Liver (tissue), 8 donors: ENCODE measurements at regions not wholly inside any gene's neighbourhood (a gene's known extent, or its start where the extent isn't known, plus 50 kb on each side); places are given as distances from the start of the nearest gene placed in this dataset.

Experiments
- DNase-seq: peaks from one replicate; pipeline ENCODE4 v3.0.0-alpha.2; 2017; ENCODE audit warnings: low spot score
- H3K27ac ChIP-seq, 2 donors: one replicate each; pipeline ENCODE4 v1.7.0; 2013; ENCODE audit warnings: inconsistent platforms in 2 of 2, low read length in 2 of 2, control low read depth in 1 of 2, low read depth in 1 of 2, mild to moderate bottlenecking in 1 of 2
- H3K27me3 ChIP-seq, 4 donors: one replicate each; pipeline versions ENCODE4 v1.6.1 to v1.7.0; 2013; ENCODE audit warnings: low read length in 3 of 4, inconsistent platforms in 1 of 4, mild to moderate bottlenecking in 1 of 4, moderate library complexity in 1 of 4; ENCODE audit not compliant: control insufficient read depth in 4 of 4, insufficient read depth in 4 of 4
- H3K36me3 ChIP-seq, 4 donors: one replicate each; pipeline versions ENCODE4 v1.6.1 to v1.7.0; 2013; ENCODE audit warnings: low read length in 3 of 4, mild to moderate bottlenecking in 3 of 4, low read depth in 1 of 4, moderate library complexity in 1 of 4; ENCODE audit not compliant: control insufficient read depth in 4 of 4, insufficient read depth in 3 of 4
- H3K4me1 ChIP-seq, 4 donors: one replicate each; pipeline versions ENCODE4 v1.6.1 to v1.7.0; 2013; ENCODE audit warnings: low read length in 3 of 4, mild to moderate bottlenecking in 3 of 4, moderate library complexity in 1 of 4; ENCODE audit not compliant: control insufficient read depth in 4 of 4, insufficient read depth in 4 of 4
- H3K4me3 ChIP-seq, 3 donors: one replicate each; pipeline versions ENCODE4 v1.6.1 to v1.7.0; 2013; ENCODE audit warnings: low read length in 3 of 3, control low read depth in 1 of 3, low read depth in 1 of 3, mild to moderate bottlenecking in 1 of 3
- H3K9ac ChIP-seq, 2 donors: one replicate each; pipeline ENCODE4 v1.7.0; 2013; ENCODE audit warnings: low read length in 2 of 2, mild to moderate bottlenecking in 2 of 2, moderate library complexity in 2 of 2, control low read depth in 1 of 2, low read depth in 1 of 2
- H3K9me3 ChIP-seq, 4 donors: one replicate each; pipeline versions ENCODE4 v1.6.1 to v1.7.0; 2013; ENCODE audit warnings: low read length in 3 of 4; ENCODE audit not compliant: control insufficient read depth in 4 of 4
- ATF3 ChIP-seq: IDR thresholded peaks from 2 replicates; pipeline ENCODE4 v1.6.1; 2016; ENCODE audit warnings: antibody characterized with exemption
- CTCF ChIP-seq: fragments of 150-350 bp; IDR thresholded peaks from 2 replicates; pipeline ENCODE4 v1.5.1; 2017; ENCODE audit warnings: improper control_type of control experiment, low read depth, low read length; ENCODE audit not compliant: missing input control
- EGR1 ChIP-seq, 2 donors: IDR thresholded peaks; 2 replicates each; pipeline ENCODE4 v1.6.1; 2016 to 2018; ENCODE audit warnings: antibody characterized with exemption in 2 of 2, low read depth in 2 of 2
- FOXA2 ChIP-seq: IDR thresholded peaks from 2 replicates; pipeline ENCODE4 v1.6.1; 2016; ENCODE audit warnings: antibody characterized with exemption
- GABPA ChIP-seq, 2 donors: IDR thresholded peaks in 1 of 2; conservative IDR thresholded peaks in 1 of 2; 2 replicates each; pipeline ENCODE4 v1.6.1; 2016; ENCODE audit warnings: antibody characterized with exemption in 2 of 2, mild to moderate bottlenecking in 1 of 2, moderate library complexity in 1 of 2
- HNF4A ChIP-seq, 2 donors: conservative IDR thresholded peaks; 2 replicates each; pipeline ENCODE4 v1.6.1; 2016; ENCODE audit warnings: antibody characterized with exemption in 2 of 2, mild to moderate bottlenecking in 2 of 2
- HNF4G ChIP-seq: IDR thresholded peaks from 2 replicates; pipeline ENCODE4 v1.6.1; 2016; ENCODE audit warnings: antibody characterized with exemption
- JUND ChIP-seq, 2 donors: IDR thresholded peaks; 2 replicates each; pipeline ENCODE4 v1.6.1; 2016; ENCODE audit warnings: antibody characterized with exemption in 2 of 2
- MAX ChIP-seq: IDR thresholded peaks from 2 replicates; pipeline ENCODE4 v1.6.1; 2016; ENCODE audit warnings: antibody characterized with exemption
- RXRA ChIP-seq, 2 donors: IDR thresholded peaks; 2 replicates each; pipeline ENCODE4 v1.6.1; 2017 to 2018; ENCODE audit warnings: antibody characterized with exemption in 2 of 2, mild to moderate bottlenecking in 1 of 2
- SP1 ChIP-seq: IDR thresholded peaks from 2 replicates; pipeline ENCODE4 v1.6.1; 2018; ENCODE audit warnings: antibody characterized with exemption, mild to moderate bottlenecking
- TAF1 ChIP-seq: conservative IDR thresholded peaks from 2 replicates; pipeline ENCODE4 v1.6.1; 2016; ENCODE audit warnings: antibody characterized with exemption, mild to moderate bottlenecking
- YY1 ChIP-seq: IDR thresholded peaks from 2 replicates; pipeline ENCODE4 v1.6.1; 2016; ENCODE audit warnings: antibody characterized with exemption, mild to moderate bottlenecking
- ZBTB33 ChIP-seq: IDR thresholded peaks from 2 replicates; pipeline ENCODE4 v1.6.1; 2016; ENCODE audit warnings: antibody characterized with exemption
- WGBS: extraction: QIAGEN DNeasy Blood & Tissue Kit; methylation state at CpG from one replicate; pipeline ENCODE4 v1.1.7; 2013; 5-methylcytosine and 5-hydroxymethylcytosine counted together
- TF ChIP-seq, protein P1 (sequence below): IDR thresholded peaks from 2 replicates; pipeline ENCODE4 v1.6.1; 2016; ENCODE audit warnings: antibody characterized with exemption, mild to moderate bottlenecking
- donor health status: healthy.
- donor health status: healthy.
- donor health status: healthy.
- donor health status: healthy.
- donor health status: healthy.

- TF ChIP-seq CTCF (no peak), JUND (IDR thresholded peaks at IDR 0.05) (no peak), SP1 (no peak), FOXA2 (no peak), HNF4A (conservative IDR thresholded peaks at IDR 0.05) (no peak), ZBTB33 (no peak)
These were observed 76.0 kb upstream of the FSTL4 start (continued) for GRCh38 chr5:133688391-133688790.

DNA sequence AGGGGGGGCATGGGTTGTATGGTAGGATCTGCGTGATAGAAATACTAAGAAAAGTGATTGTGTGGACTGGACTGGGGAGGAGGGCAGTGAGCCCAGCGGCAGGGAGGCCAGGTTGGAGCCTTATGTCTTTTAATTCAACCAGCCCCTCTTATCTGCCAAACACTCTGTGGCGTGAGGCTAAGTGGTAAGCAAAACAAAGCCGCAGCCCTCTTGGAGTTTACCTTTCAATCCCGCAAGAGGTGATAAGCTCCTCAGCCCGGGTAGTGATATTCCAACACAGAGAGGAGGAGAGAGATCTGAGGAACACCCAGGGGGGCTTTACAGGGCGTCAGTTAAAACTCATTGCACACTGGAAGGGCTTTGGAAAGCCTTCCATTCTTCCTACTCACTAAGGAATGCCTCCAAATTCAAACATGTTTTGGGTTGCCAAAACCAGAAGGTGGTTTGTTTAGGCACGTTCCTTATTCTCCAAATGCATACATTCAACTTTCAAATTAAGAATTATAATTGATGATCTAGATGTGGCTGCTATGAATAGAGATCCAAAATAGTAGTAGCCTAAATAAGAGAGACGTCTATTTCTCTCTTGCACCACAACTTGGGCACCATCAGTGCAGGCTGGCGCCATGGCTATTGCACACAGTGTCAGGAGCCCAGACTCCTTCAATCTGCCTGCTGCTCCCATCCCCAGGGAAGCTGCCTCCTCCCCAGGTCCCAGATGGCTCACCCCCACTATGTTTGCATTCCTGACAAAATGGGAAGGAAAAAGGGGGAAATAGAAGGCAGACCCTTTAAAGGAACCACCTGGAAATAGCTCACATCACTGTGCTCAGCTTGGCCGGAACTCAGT lies 75.1 kb upstream of the FSTL4 start:
- H3K27ac ChIP-seq = no peak overlapping the region
- H3K36me3 ChIP-seq = no peaks in the 10 kb centered on the region
- no peaks in the 10 kb centered on the region for H3K9me3 ChIP-seq
- no peak overlapping the region for H3K9ac ChIP-seq
- 38% methylated on average over 11 of the region's 11 CpGs for WGBS
- H3K4me3 ChIP-seq = no peak overlapping the region
- no peak for TF ChIP-seq YY1
- no peak for TF ChIP-seq GABPA (IDR thresholded peaks at IDR 0.05 in 1 of 2, conservative IDR thresholded peaks at IDR 0.05 in 1 of 2)
- no peak for TF ChIP-seq ATF3
- TF ChIP-seq, protein P1, sequence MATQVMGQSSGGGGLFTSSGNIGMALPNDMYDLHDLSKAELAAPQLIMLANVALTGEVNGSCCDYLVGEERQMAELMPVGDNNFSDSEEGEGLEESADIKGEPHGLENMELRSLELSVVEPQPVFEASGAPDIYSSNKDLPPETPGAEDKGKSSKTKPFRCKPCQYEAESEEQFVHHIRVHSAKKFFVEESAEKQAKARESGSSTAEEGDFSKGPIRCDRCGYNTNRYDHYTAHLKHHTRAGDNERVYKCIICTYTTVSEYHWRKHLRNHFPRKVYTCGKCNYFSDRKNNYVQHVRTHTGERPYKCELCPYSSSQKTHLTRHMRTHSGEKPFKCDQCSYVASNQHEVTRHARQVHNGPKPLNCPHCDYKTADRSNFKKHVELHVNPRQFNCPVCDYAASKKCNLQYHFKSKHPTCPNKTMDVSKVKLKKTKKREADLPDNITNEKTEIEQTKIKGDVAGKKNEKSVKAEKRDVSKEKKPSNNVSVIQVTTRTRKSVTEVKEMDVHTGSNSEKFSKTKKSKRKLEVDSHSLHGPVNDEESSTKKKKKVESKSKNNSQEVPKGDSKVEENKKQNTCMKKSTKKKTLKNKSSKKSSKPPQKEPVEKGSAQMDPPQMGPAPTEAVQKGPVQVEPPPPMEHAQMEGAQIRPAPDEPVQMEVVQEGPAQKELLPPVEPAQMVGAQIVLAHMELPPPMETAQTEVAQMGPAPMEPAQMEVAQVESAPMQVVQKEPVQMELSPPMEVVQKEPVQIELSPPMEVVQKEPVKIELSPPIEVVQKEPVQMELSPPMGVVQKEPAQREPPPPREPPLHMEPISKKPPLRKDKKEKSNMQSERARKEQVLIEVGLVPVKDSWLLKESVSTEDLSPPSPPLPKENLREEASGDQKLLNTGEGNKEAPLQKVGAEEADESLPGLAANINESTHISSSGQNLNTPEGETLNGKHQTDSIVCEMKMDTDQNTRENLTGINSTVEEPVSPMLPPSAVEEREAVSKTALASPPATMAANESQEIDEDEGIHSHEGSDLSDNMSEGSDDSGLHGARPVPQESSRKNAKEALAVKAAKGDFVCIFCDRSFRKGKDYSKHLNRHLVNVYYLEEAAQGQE = no peak
- no peak for TF ChIP-seq EGR1 (IDR thresholded peaks at IDR 0.05; ENCODE audit: low read depth in 2 of 2)
- no peak for TF ChIP-seq TAF1
- no peaks in the 10 kb centered on the region for H3K4me1 ChIP-seq
- peaks cover 0 to 10% (median 0%) of the 10 kb centered on the region in 4 donors for H3K27me3 ChIP-seq
- DNase-seq = no peak

GRCh38 chr5:133686566-133686965 lies 74.2 kb upstream of the FSTL4 start:
- Histone ChIP-seq H3K27ac (no peak overlapping the region), H3K9ac (no peak overlapping the region), H3K27me3 (peaks cover 0 to 10% (median 0%) of the 10 kb centered on the region in 4 donors), H3K36me3 (no peaks in the 10 kb centered on the region), H3K4me3 (no peak overlapping the region), H3K4me1 (no peaks in the 10 kb centered on the region), H3K9me3 (no peaks in the 10 kb centered on the region)
- no peak for DNase-seq
- WGBS = 54% methylated on average over 3 of the region's 3 CpGs
- TF ChIP-seq JUND (IDR thresholded peaks at IDR 0.05) (no peak), RXRA (IDR thresholded peaks at IDR 0.05) (no peak), EGR1 (IDR thresholded peaks at IDR 0.05; ENCODE audit: low read depth in 2 of 2) (no peak), HNF4A (conservative IDR thresholded peaks at IDR 0.05) (no peak), HNF4G (no peak), TAF1 (no peak), SP1 (no peak), MAX (no peak)
